Keratinocyte (primary cell): ENCODE measurements at regions not wholly inside any gene's neighbourhood (a gene's known extent, or its start where the extent isn't known, plus 50 kb on each side); places are given as distances from the start of the nearest gene placed in this dataset.
A peak's percentile ranks its signal among the peaks of the same experiment; 100 is the strongest.

Experiments used
- DNase-seq: peaks from one replicate; pipeline ENCODE4 v3.0.0-alpha.2; 2011; ENCODE audit warnings: low read depth, missing footprints, low spot score
- FAIRE-seq: peaks from 2 replicates; lab custom pipeline; 2011; peaks lifted over from hg19 to GRCh38; lab: Jason Lieb, UNC
- H2AFZ ChIP-seq: 2 replicates; pipeline ENCODE4 v1.6.0; 2012; ENCODE audit warnings: low read length, control low read depth, inconsistent platforms; ENCODE audit not compliant: control insufficient read depth
- H3K27ac ChIP-seq: 2 replicates; pipeline ENCODE4 v1.5.1; 2011; ENCODE audit warnings: low read length; ENCODE audit not compliant: control insufficient read depth, insufficient read depth
- H3K27me3 ChIP-seq: 3 replicates; pipeline ENCODE4 v1.6.0; 2011; ENCODE audit warnings: low read length; ENCODE audit not compliant: control insufficient read depth, insufficient read depth; ENCODE audit errors: extremely low read depth
- H3K36me3 ChIP-seq, 2 experiments: 2 replicates in 1 of 2; 3 replicates in 1 of 2; pipeline ENCODE4 v1.5.1; 2011; ENCODE audit warnings: low read length in 2 of 2, mild to moderate bottlenecking in 1 of 2; ENCODE audit not compliant: control insufficient read depth in 2 of 2, insufficient read depth in 2 of 2; ENCODE audit errors: extremely low read depth in 1 of 2
- H3K4me1 ChIP-seq: 3 replicates; pipeline ENCODE4 v1.5.1; 2011; ENCODE audit warnings: low read length; ENCODE audit not compliant: control insufficient read depth, insufficient read depth; ENCODE audit errors: extremely low read depth
- H3K4me2 ChIP-seq: 3 replicates; pipeline ENCODE4 v1.6.0; 2011; ENCODE audit warnings: low read depth, low read length; ENCODE audit not compliant: control insufficient read depth, insufficient read depth; ENCODE audit errors: extremely low read depth
- H3K4me3 ChIP-seq, 3 experiments: fragments of 200-600 bp in 1 of 3; sonication (generic) in 1 of 3; 2 replicates in 2 of 3; 3 replicates in 1 of 3; pipeline ENCODE4 v1.5.1; 2011 to 2016; ENCODE audit warnings: low read length in 3 of 3, mild to moderate bottlenecking in 3 of 3, control low read depth in 2 of 3, inconsistent platforms in 1 of 3, low read depth in 1 of 3, mixed read lengths in 1 of 3, mixed run types in 1 of 3, moderate library complexity in 1 of 3; ENCODE audit not compliant: control insufficient read depth in 2 of 3, insufficient read depth in 2 of 3; ENCODE audit errors: extremely low read depth in 1 of 3
- H3K79me2 ChIP-seq: 2 replicates; pipeline ENCODE4 v1.6.0; 2012; ENCODE audit warnings: low read length; ENCODE audit not compliant: control insufficient read depth, insufficient read depth
- H3K9ac ChIP-seq: 3 replicates; pipeline ENCODE4 v1.6.0; 2011; ENCODE audit warnings: low read length; ENCODE audit not compliant: control insufficient read depth, insufficient read depth; ENCODE audit errors: extremely low read depth
- H3K9me1 ChIP-seq: 3 replicates; pipeline ENCODE4 v1.6.0; 2011; ENCODE audit warnings: low read length; ENCODE audit not compliant: control insufficient read depth, insufficient read depth; ENCODE audit errors: extremely low read depth
- H3K9me3 ChIP-seq: 2 replicates; pipeline ENCODE4 v1.5.1; 2012; ENCODE audit warnings: low read depth, low read length; ENCODE audit not compliant: control insufficient read depth
- H4K20me1 ChIP-seq: 3 replicates; pipeline ENCODE4 v1.6.0; 2011; ENCODE audit warnings: low read length; ENCODE audit not compliant: control insufficient read depth, insufficient read depth; ENCODE audit errors: extremely low read depth
- CTCF ChIP-seq, 3 experiments: IDR thresholded peaks in 1 of 3; conservative IDR thresholded peaks in 1 of 3; optimal IDR thresholded peaks in 1 of 3; 2 replicates in 2 of 3; 3 replicates in 1 of 3; pipeline versions ENCODE3 to v1.5.1; 2011; ENCODE audit warnings: low read length in 3 of 3, mild to moderate bottlenecking in 3 of 3, moderate library complexity in 2 of 3, control low read depth in 1 of 3, inconsistent platforms in 1 of 3; ENCODE audit not compliant: insufficient read depth in 2 of 3; ENCODE audit errors: extremely low read depth in 1 of 3
- EZH2 ChIP-seq: IDR thresholded peaks from one replicate; pipeline ENCODE4 v1.6.1; 2012; ENCODE audit warnings: inconsistent platforms, mild to moderate bottlenecking, low read length, moderate library complexity
- dilution Hi-C: fragments of 300-500 bp; cut with MboI; formaldehyde crosslinking; loops from one replicate; pipeline ENCODE4 v1.7.0; 2020; ENCODE audit warnings: low sequenced_read_pairs; ENCODE audit not compliant: extremely low pct_ligation_motif_present

- FAIRE-seq (peak; percentile 83), DNase-seq (no peak)
- Histone ChIP-seq H3K9me3 (peaks cover 3% of the 10 kb centered on the region), H2AFZ (no peak overlapping the region), H4K20me1 (no peaks in the 10 kb centered on the region), H3K9me1 (no peaks in the 10 kb centered on the region), H3K27ac (no peak overlapping the region), H3K9ac (no peak overlapping the region), H3K4me2 (no peak overlapping the region), H3K36me3 (no peaks in the 10 kb centered on the region), H3K27me3 (no peaks in the 10 kb centered on the region), H3K4me3 (no peak overlapping the region), H3K4me1 (peaks cover 3% of the 10 kb centered on the region), H3K79me2 (peaks cover 20% of the 10 kb centered on the region)
- dilution Hi-C loops, result no loop called here
- TF ChIP-seq EZH2 (no peak), CTCF (optimal IDR thresholded peaks at IDR 0.05 in 1 of 3, IDR thresholded peaks at IDR 0.05 in 1 of 3, conservative IDR thresholded peaks at IDR 0.05 in 1 of 3; ENCODE audit: extremely low read depth in 1 of 3, insufficient read depth in 2 of 3, low read length in 3 of 3) (no peak)
Observed at GRCh38 chr18:39801010-39801409, 2154.0 kb upstream of the PIK3C3 start.

GRCh38 chr18:39799006-39799405 is 2156.0 kb upstream of the PIK3C3 start:
- no peaks in the 10 kb centered on the region for H3K27me3 ChIP-seq
- peak overlapping the region; percentile 80 for H3K9ac ChIP-seq
- H3K9me3 ChIP-seq, result peaks cover 3% of the 10 kb centered on the region
- peak overlapping the region; percentile 72 for H3K4me2 ChIP-seq
- H4K20me1 ChIP-seq, result no peaks in the 10 kb centered on the region
- H2AFZ ChIP-seq, result peak overlapping the region; percentile 47
- peaks cover 37% of the 10 kb centered on the region for H3K79me2 ChIP-seq
- DNase-seq (no peak), FAIRE-seq (peak; percentile 67)
- peaks cover 4% of the 10 kb centered on the region for H3K4me1 ChIP-seq
- TF ChIP-seq EZH2, result no peak
- dilution Hi-C loops, result no loop called here
- H3K4me3 ChIP-seq, result peak overlapping the region; percentile 52 to 83 (median 55)
- H3K27ac ChIP-seq, result peak overlapping the region; percentile 72
- no peaks in the 10 kb centered on the region for H3K36me3 ChIP-seq
- no peaks in the 10 kb centered on the region for H3K9me1 ChIP-seq

DNA sequence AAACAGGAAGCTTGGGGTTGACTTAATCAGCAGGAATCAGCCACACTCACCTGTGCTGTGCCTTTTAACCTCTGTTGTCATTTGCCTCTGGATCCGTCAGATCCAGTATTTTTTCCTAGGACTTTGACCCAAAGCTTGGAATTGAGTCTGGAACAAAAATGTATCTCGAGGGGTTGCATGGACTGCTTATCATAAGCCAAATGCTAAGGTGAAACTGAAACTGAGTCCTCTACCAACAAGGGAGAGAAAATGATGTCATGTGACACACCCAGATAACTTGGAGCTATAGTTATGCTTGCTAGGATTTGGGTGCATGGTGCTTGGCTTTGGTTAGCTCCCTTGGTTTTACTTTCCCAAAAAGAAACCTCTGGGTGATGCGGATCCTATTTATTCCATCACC is 2158.6 kb upstream of the PIK3C3 start:
- Histone ChIP-seq H3K36me3 (no peaks in the 10 kb centered on the region), H3K4me1 (peaks cover 4% of the 10 kb centered on the region), H3K79me2 (peaks cover 41% of the 10 kb centered on the region), H3K27ac (no peak overlapping the region), H3K27me3 (no peaks in the 10 kb centered on the region), H3K9me3 (no peaks in the 10 kb centered on the region), H4K20me1 (no peaks in the 10 kb centered on the region), H3K9ac (peak overlapping the region; percentile 7), H2AFZ (peak overlapping the region; percentile 35), H3K9me1 (no peaks in the 10 kb centered on the region), H3K4me3 (peak overlapping the region in 2 of 3 experiments; percentile 19 to 40), H3K4me2 (peak overlapping the region; percentile 55)
- TF ChIP-seq CTCF (optimal IDR thresholded peaks at IDR 0.05 in 1 of 3, IDR thresholded peaks at IDR 0.05 in 1 of 3, conservative IDR thresholded peaks at IDR 0.05 in 1 of 3; ENCODE audit: extremely low read depth in 1 of 3, insufficient read depth in 2 of 3, low read length in 3 of 3) (no peak), EZH2 (no peak)
- dilution Hi-C loops, result no loop called here
- no peak for DNase-seq
- peak; percentile 83 for FAIRE-seq
